ENCODE measurements at regions not wholly inside any gene's neighbourhood (a gene's known extent, or its start where the extent isn't known, plus 50 kb on each side); places are given as distances from the start of the nearest gene placed in this dataset.

- Histone ChIP-seq H3K36me3 (ENCODE audit: control insufficient read depth, insufficient read depth, low read length) (no peaks in the 10 kb centered on the region), H3K9me3 (replicated peaks; ENCODE audit: control insufficient read depth, low read depth, low read length) (peaks cover 12% of the 10 kb centered on the region), H3K4me1 (ENCODE audit: control insufficient read depth, insufficient read depth, low read length) (no peaks in the 10 kb centered on the region), H3K27me3 (ENCODE audit: control insufficient read depth, insufficient read depth, low read length) (no peaks in the 10 kb centered on the region), H3K27ac (ENCODE audit: low read length) (no peak overlapping the region), H3K4me3 (ENCODE audit: low read length) (no peak overlapping the region)
- no CpG with 5 or more reads among the region's 6 CpGs for WGBS (ENCODE audit: insufficient coverage)
- DNase-seq: no peak
Observed at GRCh38 chr1:232891656-232892317, 58.6 kb upstream of the NTPCR start.

- no peak overlapping the region for H3K4me3 ChIP-seq (ENCODE audit: low read length)
- H3K4me1 ChIP-seq (ENCODE audit: control insufficient read depth, insufficient read depth, low read length): no peaks in the 10 kb centered on the region
- DNase-seq: no peak
- WGBS (ENCODE audit: insufficient coverage): no CpG with 5 or more reads among the region's 4 CpGs
- no peaks in the 10 kb centered on the region for H3K27me3 ChIP-seq (ENCODE audit: control insufficient read depth, insufficient read depth, low read length)
- peaks cover 12% of the 10 kb centered on the region for H3K9me3 ChIP-seq (replicated peaks; ENCODE audit: control insufficient read depth, low read depth, low read length)
- H3K36me3 ChIP-seq (ENCODE audit: control insufficient read depth, insufficient read depth, low read length): no peaks in the 10 kb centered on the region
- H3K27ac ChIP-seq (ENCODE audit: low read length): no peak overlapping the region
Observed at GRCh38 chr1:232893481-232894313, 56.7 kb upstream of the NTPCR start.

GRCh38 chr1:232894436-232894835, 56.0 kb upstream of the NTPCR start:
- peaks cover 12% of the 10 kb centered on the region for H3K9me3 ChIP-seq (replicated peaks; ENCODE audit: control insufficient read depth, low read depth, low read length)
- DNase-seq: no peak
- H3K27me3 ChIP-seq (ENCODE audit: control insufficient read depth, insufficient read depth, low read length): no peaks in the 10 kb centered on the region
- H3K4me3 ChIP-seq (ENCODE audit: low read length): no peak overlapping the region
- no peaks in the 10 kb centered on the region for H3K4me1 ChIP-seq (ENCODE audit: control insufficient read depth, insufficient read depth, low read length)
- no CpG with 5 or more reads among the region's 3 CpGs for WGBS (ENCODE audit: insufficient coverage)
- H3K36me3 ChIP-seq (ENCODE audit: control insufficient read depth, insufficient read depth, low read length): no peaks in the 10 kb centered on the region
- no peak overlapping the region for H3K27ac ChIP-seq (ENCODE audit: low read length)

- Histone ChIP-seq H3K4me1 (ENCODE audit: control insufficient read depth, insufficient read depth, low read length) (peaks cover 5% of the 10 kb centered on the region), H3K27ac (ENCODE audit: low read length) (no peak overlapping the region), H3K36me3 (ENCODE audit: control insufficient read depth, insufficient read depth, low read length) (no peaks in the 10 kb centered on the region), H3K4me3 (ENCODE audit: low read length) (no peak overlapping the region), H3K9me3 (replicated peaks; ENCODE audit: control insufficient read depth, low read depth, low read length) (peaks cover 5% of the 10 kb centered on the region), H3K27me3 (ENCODE audit: control insufficient read depth, insufficient read depth, low read length) (no peaks in the 10 kb centered on the region)
- no peak for DNase-seq
- WGBS (ENCODE audit: insufficient coverage): 94% methylated on average over 5 of the region's 7 CpGs
Observed at GRCh38 chr1:232897949-232898465, 52.4 kb upstream of the NTPCR start.

- no peaks in the 10 kb centered on the region for H3K27me3 ChIP-seq (ENCODE audit: control insufficient read depth, insufficient read depth, low read length)
- H3K27ac ChIP-seq (ENCODE audit: low read length): no peak overlapping the region
- 82% methylated on average over 3 of the region's 5 CpGs for WGBS (ENCODE audit: insufficient coverage)
- peaks cover 5% of the 10 kb centered on the region for H3K4me1 ChIP-seq (ENCODE audit: control insufficient read depth, insufficient read depth, low read length)
- H3K9me3 ChIP-seq (replicated peaks; ENCODE audit: control insufficient read depth, low read depth, low read length): peaks cover 8% of the 10 kb centered on the region
- DNase-seq: no peak
- no peak overlapping the region for H3K4me3 ChIP-seq (ENCODE audit: low read length)
- no peaks in the 10 kb centered on the region for H3K36me3 ChIP-seq (ENCODE audit: control insufficient read depth, insufficient read depth, low read length)
Observed at GRCh38 chr1:232899268-232899667, 51.1 kb upstream of the NTPCR start.

- Histone ChIP-seq H3K4me3 (ENCODE audit: low read length) (no peak overlapping the region), H3K4me1 (ENCODE audit: control insufficient read depth, insufficient read depth, low read length) (peaks cover 5% of the 10 kb centered on the region), H3K9me3 (replicated peaks; ENCODE audit: control insufficient read depth, low read depth, low read length) (peaks cover 3% of the 10 kb centered on the region), H3K27me3 (ENCODE audit: control insufficient read depth, insufficient read depth, low read length) (no peaks in the 10 kb centered on the region), H3K36me3 (ENCODE audit: control insufficient read depth, insufficient read depth, low read length) (no peaks in the 10 kb centered on the region), H3K27ac (ENCODE audit: low read length) (no peak overlapping the region)
- no peak for DNase-seq
Observed at GRCh38 chr1:232899839-232900238, 50.6 kb upstream of the NTPCR start.
